IMR-90 (cell line): ENCODE measurements at regions not wholly inside any gene's neighbourhood (a gene's known extent, or its start where the extent isn't known, plus 50 kb on each side); places are given as distances from the start of the nearest gene placed in this dataset.

ENCODE experiments used
- ATAC-seq: fragments of 200-7000 bp; cut with Tn5 transposase; 2 replicates; pipeline ENCODE4 v1.9.1; 2020; ENCODE audit warnings: low read depth, mild to moderate bottlenecking, moderate library complexity
- BruUV-seq: library from RNA; stranded (reverse); fragments of 400-500 nt; replicated peaks from 2 replicates; lab custom pipeline; 2021; lab: Mats Ljungman, UMichigan
- CTCF ChIA-PET: fragments of 300-600 bp; formaldehyde crosslinking; extraction: SDS; loops from one replicate; lab custom pipeline; 2021; ENCODE audit warnings: antibody characterized with exemption; lab: Yijun Ruan, JAX
- POLR2A ChIA-PET: fragments of 300-600 bp; sonication (Branson Sonifier 250); formaldehyde crosslinking; loops from one replicate; lab custom pipeline; 2022; ENCODE audit warnings: antibody characterized with exemption; ENCODE audit not compliant: unreplicated experiment; lab: Charles Lee
- DNase-seq: peaks from one replicate; pipeline ENCODE4 v3.0.0; 2013
- H2AFZ ChIP-seq: replicated peaks from 2 replicates; pipeline ENCODE3; 2013; ENCODE audit warnings: low read length, mild to moderate bottlenecking; ENCODE audit not compliant: poor library complexity
- H2AK5ac ChIP-seq: 2 replicates; pipeline ENCODE4 v1.6.1; 2013; ENCODE audit warnings: low read depth, low read length, inconsistent platforms
- H2AK9ac ChIP-seq: replicated peaks from 2 replicates; pipeline ENCODE3; 2013; ENCODE audit warnings: mild to moderate bottlenecking, low read depth, low read length, moderate library complexity; ENCODE audit not compliant: poor library complexity
- H2BK120ac ChIP-seq: 2 replicates; pipeline ENCODE4 v1.6.1; 2013; ENCODE audit warnings: low read depth, low read length, inconsistent platforms
- H2BK15ac ChIP-seq: 3 replicates; pipeline ENCODE4 v1.6.1; 2013; ENCODE audit warnings: low read depth, low read length, inconsistent platforms
- H2BK20ac ChIP-seq: 2 replicates; pipeline ENCODE4 v1.6.1; 2013; ENCODE audit warnings: low read depth, mild to moderate bottlenecking, inconsistent platforms, low read length, moderate library complexity
- H2BK5ac ChIP-seq: 2 replicates; pipeline ENCODE4 v1.6.1; 2013; ENCODE audit warnings: mild to moderate bottlenecking, low read depth, low read length, inconsistent platforms; ENCODE audit not compliant: poor library complexity, severe bottlenecking
- H3K14ac ChIP-seq: replicated peaks from 2 replicates; pipeline ENCODE4 v1.6.1; 2013; ENCODE audit warnings: low read depth, low read length, inconsistent platforms
- H3K18ac ChIP-seq: 2 replicates; pipeline ENCODE4 v1.6.1; 2013; ENCODE audit warnings: low read depth, low read length, control low read depth
- H3K23ac ChIP-seq: 2 replicates; pipeline ENCODE4 v1.6.1; 2013; ENCODE audit warnings: low read depth, low read length, inconsistent platforms
- H3K27ac ChIP-seq: 2 replicates; pipeline ENCODE4 v1.5.1; 2013; ENCODE audit warnings: mild to moderate bottlenecking, control low read depth, low read length; ENCODE audit not compliant: insufficient read depth
- H3K27me3 ChIP-seq: 2 replicates; pipeline ENCODE4 v1.6.1; 2013; ENCODE audit warnings: low read length; ENCODE audit not compliant: control insufficient read depth, insufficient read depth
- H3K36me3 ChIP-seq: 2 replicates; pipeline ENCODE4 v1.6.1; 2013; ENCODE audit warnings: low read length, mixed read lengths; ENCODE audit not compliant: control insufficient read depth, insufficient read depth
- H3K4ac ChIP-seq: 2 replicates; pipeline ENCODE4 v1.6.1; 2013; ENCODE audit warnings: low read depth, low read length, inconsistent platforms
- H3K4me1 ChIP-seq: 2 replicates; pipeline ENCODE4 v1.6.1; 2013; ENCODE audit warnings: low read length, mixed read lengths; ENCODE audit not compliant: control insufficient read depth, insufficient read depth
- H3K4me2 ChIP-seq: 2 replicates; pipeline ENCODE4 v1.6.1; 2013; ENCODE audit warnings: low read depth, mild to moderate bottlenecking, control low read depth, low read length, moderate library complexity
- H3K4me3 ChIP-seq: 2 replicates; pipeline ENCODE4 v1.5.1; 2013; ENCODE audit warnings: low read depth, mild to moderate bottlenecking, control low read depth, low read length, moderate library complexity; ENCODE audit not compliant: insufficient read depth
- H3K56ac ChIP-seq: 2 replicates; pipeline ENCODE4 v1.6.1; 2013; ENCODE audit warnings: low read length, inconsistent platforms; ENCODE audit not compliant: insufficient read depth; ENCODE audit errors: extremely low read depth
- H3K79me1 ChIP-seq, 2 experiments: 2 replicates each; pipeline ENCODE4 v1.6.1; 2013; ENCODE audit warnings: low read length in 2 of 2, inconsistent platforms in 1 of 2, low read depth in 1 of 2
- H3K9ac ChIP-seq: 2 replicates; pipeline ENCODE4 v1.6.1; 2013; ENCODE audit warnings: low read depth, low read length, control low read depth
- H3K9me1 ChIP-seq: 2 replicates; pipeline ENCODE4 v1.6.1; 2013; ENCODE audit warnings: low read length, inconsistent platforms; ENCODE audit not compliant: insufficient read depth
- H3K9me3 ChIP-seq: 2 replicates; pipeline ENCODE4 v1.6.1; 2013; ENCODE audit warnings: low read length; ENCODE audit not compliant: control insufficient read depth, insufficient read depth
- H4K20me1 ChIP-seq: 2 replicates; pipeline ENCODE4 v1.6.1; 2013; ENCODE audit warnings: low read length, inconsistent platforms; ENCODE audit not compliant: insufficient read depth
- H4K5ac ChIP-seq: 2 replicates; pipeline ENCODE4 v1.6.1; 2013; ENCODE audit warnings: mild to moderate bottlenecking, low read depth, low read length, control low read depth
- H4K8ac ChIP-seq, 2 experiments: 2 replicates each; pipeline ENCODE4 v1.6.1; 2013; ENCODE audit warnings: low read depth in 2 of 2, low read length in 2 of 2, control low read depth in 1 of 2, inconsistent platforms in 1 of 2
- H4K91ac ChIP-seq: 2 replicates; pipeline ENCODE4 v1.6.1; 2013; ENCODE audit warnings: low read depth, low read length, inconsistent platforms; ENCODE audit not compliant: insufficient read depth
- CTCF ChIP-seq: conservative IDR thresholded peaks from 2 replicates; pipeline ENCODE4 v1.5.1; 2012; ENCODE audit warnings: mild to moderate bottlenecking, low read depth, low read length, improper control_type of control experiment
- FOS ChIP-seq: fragments of 150-350 bp; IDR thresholded peaks from 2 replicates; pipeline ENCODE4 v1.6.1; 2016; ENCODE audit warnings: low read depth, low read length
- MAZ ChIP-seq: IDR thresholded peaks from 2 replicates; pipeline ENCODE4 v1.6.1; 2012; ENCODE audit warnings: low read depth, mild to moderate bottlenecking, low read length, improper control_type of control experiment, moderate library complexity, borderline replicate concordance
- POLR2A ChIP-seq: IDR thresholded peaks from 2 replicates; pipeline ENCODE4 v1.6.1; 2012; ENCODE audit warnings: mild to moderate bottlenecking, low read depth, low read length
- RAD21 ChIP-seq: IDR thresholded peaks from 2 replicates; pipeline ENCODE4 v1.6.1; 2012; ENCODE audit warnings: low read length, improper control_type of control experiment
- RCOR1 ChIP-seq: IDR thresholded peaks from 2 replicates; pipeline ENCODE4 v1.6.1; 2012; ENCODE audit warnings: mild to moderate bottlenecking, low read length, improper control_type of control experiment; ENCODE audit not compliant: insufficient replicate concordance
- RFX5 ChIP-seq: IDR thresholded peaks from 2 replicates; pipeline ENCODE4 v1.8.0; 2012; ENCODE audit warnings: low read depth, mild to moderate bottlenecking, low read length, moderate library complexity
- SMC3 ChIP-seq: fragments of 150-350 bp; IDR thresholded peaks from 2 replicates; pipeline ENCODE4 v1.6.1; 2016; ENCODE audit warnings: low read depth, mild to moderate bottlenecking, antibody characterized with exemption, low read length, moderate library complexity
- dilution Hi-C: fragments of 300-500 bp; cut with HindIII; formaldehyde crosslinking; loops from one replicate; pipeline ENCODE4 v1.14.3; 2018; ENCODE audit warnings: low sequenced_read_pairs; ENCODE audit not compliant: unreplicated experiment
- in situ Hi-C: fragments of 300-500 bp; cut with MboI; formaldehyde crosslinking; loops from 3 replicates; pipeline ENCODE4 v1.14.3; 2019; ENCODE audit warnings: low sequenced_read_pairs, inconsistent platforms, mixed read lengths
- intact Hi-C: fragments of 100-400 bp; cut with micrococcal nuclease; formaldehyde crosslinking; loops from 2 replicates; pipeline ENCODE4 v1.10.0; 2022
- TF ChIP-seq, protein P1 (sequence below): fragments of 150-350 bp; IDR thresholded peaks from 2 replicates; pipeline ENCODE4 v1.6.1; 2017; ENCODE audit warnings: mild to moderate bottlenecking, antibody characterized with exemption, low read length, low read depth

GRCh38 chr12:128012110-128012509 is 254.9 kb upstream of the TMEM132C start:
- peaks cover 5% of the 10 kb centered on the region for H3K9me3 ChIP-seq
- no peaks in the 10 kb centered on the region for H3K79me1 ChIP-seq
- H3K18ac ChIP-seq = no peak overlapping the region
- BruUV-seq = no TSS peak
- TF ChIP-seq, protein P1, sequence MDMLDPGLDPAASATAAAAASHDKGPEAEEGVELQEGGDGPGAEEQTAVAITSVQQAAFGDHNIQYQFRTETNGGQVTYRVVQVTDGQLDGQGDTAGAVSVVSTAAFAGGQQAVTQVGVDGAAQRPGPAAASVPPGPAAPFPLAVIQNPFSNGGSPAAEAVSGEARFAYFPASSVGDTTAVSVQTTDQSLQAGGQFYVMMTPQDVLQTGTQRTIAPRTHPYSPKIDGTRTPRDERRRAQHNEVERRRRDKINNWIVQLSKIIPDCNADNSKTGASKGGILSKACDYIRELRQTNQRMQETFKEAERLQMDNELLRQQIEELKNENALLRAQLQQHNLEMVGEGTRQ = no peak
- TF ChIP-seq RCOR1 = no peak
- no peak for TF ChIP-seq RAD21
- TF ChIP-seq FOS = no peak
- no peak for TF ChIP-seq SMC3
- no peak for TF ChIP-seq RFX5
- no peak for TF ChIP-seq POLR2A
- no peak for TF ChIP-seq MAZ
- TF ChIP-seq CTCF = no peak
- H3K27me3 ChIP-seq = no peaks in the 10 kb centered on the region
- no peak overlapping the region for H2AK9ac ChIP-seq
- H3K9ac ChIP-seq = no peak overlapping the region
- H3K4me1 ChIP-seq = no peaks in the 10 kb centered on the region
- H3K23ac ChIP-seq = no peak overlapping the region
- H3K14ac ChIP-seq = no peak overlapping the region
- ATAC-seq (no peak), DNase-seq (no peak)
- intact Hi-C loops (no loop called here), dilution Hi-C loops (no loop called here), in situ Hi-C loops (no loop called here)
- H3K27ac ChIP-seq = no peak overlapping the region
- no peaks in the 10 kb centered on the region for H3K9me1 ChIP-seq
- H3K36me3 ChIP-seq = no peaks in the 10 kb centered on the region
- H4K20me1 ChIP-seq = no peaks in the 10 kb centered on the region
- ChIA-PET CTCF (no interaction called here), POLR2A (no interaction called here)
- no peak overlapping the region for H3K4me2 ChIP-seq
- H4K91ac ChIP-seq = no peak overlapping the region
- H2BK120ac ChIP-seq = no peak overlapping the region
- no peak overlapping the region for H4K8ac ChIP-seq
- no peak overlapping the region for H2BK20ac ChIP-seq
- no peak overlapping the region for H3K4ac ChIP-seq
- H3K56ac ChIP-seq = no peak overlapping the region
- no peak overlapping the region for H2AK5ac ChIP-seq
- H2BK15ac ChIP-seq = no peak overlapping the region
- H3K4me3 ChIP-seq = no peak overlapping the region
- H2BK5ac ChIP-seq = no peak overlapping the region
- no peak overlapping the region for H2AFZ ChIP-seq
- H4K5ac ChIP-seq = no peak overlapping the region
